ENCODE measurements at regions not wholly inside any gene's neighbourhood (a gene's known extent, or its start where the extent isn't known, plus 50 kb on each side); places are given as distances from the start of the nearest gene placed in this dataset.
A peak's percentile ranks its signal among the peaks of the same experiment; 100 is the strongest.

- no peak for TF ChIP-seq FOXM1 (IDR thresholded peaks at IDR 0.05; ENCODE audit: borderline replicate concordance, low read depth)
- TF ChIP-seq REST (IDR thresholded peaks at IDR 0.05; ENCODE audit: low read depth), result no peak
- TF ChIP-seq TAF1 (IDR thresholded peaks at IDR 0.05; ENCODE audit: low read depth), result no peak
- no peak for TF ChIP-seq CEBPB (IDR thresholded peaks at IDR 0.05)
- TF ChIP-seq NFIC (IDR thresholded peaks at IDR 0.05), result no peak
- TF ChIP-seq TCF12 (IDR thresholded peaks at IDR 0.05; ENCODE audit: low read depth), result no peak
- TF ChIP-seq RAD21 (IDR thresholded peaks at IDR 0.05; ENCODE audit: low read depth), result no peak
- TF ChIP-seq USF1 (IDR thresholded peaks at IDR 0.05), result no peak
- TF ChIP-seq EP300 (IDR thresholded peaks at IDR 0.05; ENCODE audit: borderline replicate concordance), result peak; percentile 16; the same call in 1 of the 2 replicates
- 0 out of 2 replicates have a peak, but pooled peaks have one; percentile 9 for TF ChIP-seq MAX (IDR thresholded peaks at IDR 0.05)
- TF ChIP-seq CREB1 (IDR thresholded peaks at IDR 0.05; ENCODE audit: low read depth), result no peak
These were observed 218.1 kb upstream of the HMGA2 start for GRCh38 chr12:65606008-65606766.

Data from Ishikawa (cell line).